MM.1S (cell line): ENCODE measurements at regions not wholly inside any gene's neighbourhood (a gene's known extent, or its start where the extent isn't known, plus 50 kb on each side); places are given as distances from the start of the nearest gene placed in this dataset.

Experiments used
- EZH2 ChIP-seq: fragments of 300-600 bp; sonication (generic); optimal IDR thresholded peaks from 2 replicates; pipeline ENCODE3; 2017; ENCODE audit warnings: low read depth, mild to moderate bottlenecking, antibody characterized with exemption, low read length, mixed read lengths
- EZH2phosphoT487 ChIP-seq: fragments of 300-600 bp; sonication (generic); IDR thresholded peaks from 2 replicates; pipeline ENCODE4 v1.6.1; 2018; ENCODE audit warnings: antibody characterized with exemption, low read length
- TF ChIP-seq, protein P1 (sequence below): fragments of 300-600 bp; sonication (generic); IDR thresholded peaks from 2 replicates; pipeline ENCODE4 v1.5.1; 2016; ENCODE audit warnings: antibody characterized with exemption, low read length, mixed read lengths

GRCh38 chr5:67453111-67453905 is 256.7 kb upstream of the CD180 start:
- TF ChIP-seq, protein P1, sequence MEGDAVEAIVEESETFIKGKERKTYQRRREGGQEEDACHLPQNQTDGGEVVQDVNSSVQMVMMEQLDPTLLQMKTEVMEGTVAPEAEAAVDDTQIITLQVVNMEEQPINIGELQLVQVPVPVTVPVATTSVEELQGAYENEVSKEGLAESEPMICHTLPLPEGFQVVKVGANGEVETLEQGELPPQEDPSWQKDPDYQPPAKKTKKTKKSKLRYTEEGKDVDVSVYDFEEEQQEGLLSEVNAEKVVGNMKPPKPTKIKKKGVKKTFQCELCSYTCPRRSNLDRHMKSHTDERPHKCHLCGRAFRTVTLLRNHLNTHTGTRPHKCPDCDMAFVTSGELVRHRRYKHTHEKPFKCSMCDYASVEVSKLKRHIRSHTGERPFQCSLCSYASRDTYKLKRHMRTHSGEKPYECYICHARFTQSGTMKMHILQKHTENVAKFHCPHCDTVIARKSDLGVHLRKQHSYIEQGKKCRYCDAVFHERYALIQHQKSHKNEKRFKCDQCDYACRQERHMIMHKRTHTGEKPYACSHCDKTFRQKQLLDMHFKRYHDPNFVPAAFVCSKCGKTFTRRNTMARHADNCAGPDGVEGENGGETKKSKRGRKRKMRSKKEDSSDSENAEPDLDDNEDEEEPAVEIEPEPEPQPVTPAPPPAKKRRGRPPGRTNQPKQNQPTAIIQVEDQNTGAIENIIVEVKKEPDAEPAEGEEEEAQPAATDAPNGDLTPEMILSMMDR: no peak
- TF ChIP-seq EZH2 (no peak), EZH2phosphoT487 (no peak)
